HepG2 (cell line): ENCODE measurements at regions not wholly inside any gene's neighbourhood (a gene's known extent, or its start where the extent isn't known, plus 50 kb on each side); places are given as distances from the start of the nearest gene placed in this dataset.

Experiments used
- ATAC-seq: fragments of 200-7000 bp; cut with Tn5 transposase; 3 replicates; pipeline ENCODE4 v1.9.1; 2020; ENCODE audit warnings: mild to moderate bottlenecking, moderate library complexity
- BruUV-seq: library from RNA; stranded (reverse); fragments of 400-500 nt; replicated peaks from 2 replicates; lab custom pipeline; 2021; lab: Mats Ljungman, UMichigan
- CTCF ChIA-PET: fragments of 300-600 bp; formaldehyde crosslinking; extraction: SDS; loops from one replicate; lab custom pipeline; 2021; ENCODE audit warnings: low total read pairs, inconsistent platforms, low intra/inter-chr PET ratio; lab: Yijun Ruan, JAX
- POLR2A ChIA-PET: fragments of 350-600 bp; sonication (Branson Sonifier 250); formaldehyde crosslinking; loops from one replicate; lab custom pipeline; 2020; ENCODE audit warnings: antibody characterized with exemption, inconsistent platforms; lab: Yijun Ruan, JAX
- DNase-seq: peaks from one replicate; pipeline ENCODE4 v3.0.0-alpha.2; 2015; ENCODE audit warnings: low spot score
- FAIRE-seq: peaks from 3 replicates; lab custom pipeline; 2011; peaks lifted over from hg19 to GRCh38; lab: Jason Lieb, UNC
- H2AFZ ChIP-seq: one replicate; pipeline ENCODE4 v1.6.1; 2011; ENCODE audit warnings: low read length, inconsistent platforms
- H3K27ac ChIP-seq: fragments of 300-600 bp; 3 replicates; pipeline ENCODE4 v1.8.0; 2011; ENCODE audit warnings: mixed run types, mild to moderate bottlenecking, mixed read lengths, low read length, inconsistent platforms; ENCODE audit not compliant: insufficient read depth; ENCODE audit errors: extremely low read length
- H3K27me3 ChIP-seq, 2 experiments: fragments of 200-600 bp in 1 of 2; 2 replicates in 1 of 2; 3 replicates in 1 of 2; pipeline versions ENCODE4 v1.6.0 to v1.8.0; 2011; ENCODE audit warnings: low read length in 2 of 2, mild to moderate bottlenecking in 2 of 2, moderate library complexity in 2 of 2, inconsistent platforms in 1 of 2; ENCODE audit not compliant: insufficient read depth in 2 of 2, control insufficient read depth in 1 of 2
- H3K36me3 ChIP-seq, 2 experiments: fragments of 200-600 bp in 1 of 2; replicated peaks in 1 of 2; 2 replicates in 1 of 2; 3 replicates in 1 of 2; pipeline versions ENCODE4 v1.5.1 to v1.8.0; 2011; ENCODE audit warnings: low read length in 2 of 2, inconsistent platforms in 1 of 2; ENCODE audit not compliant: insufficient read depth in 2 of 2, control insufficient read depth in 1 of 2
- H3K4me1 ChIP-seq: 2 replicates; pipeline ENCODE4 v1.5.1; 2012; ENCODE audit warnings: low read length, inconsistent platforms; ENCODE audit not compliant: insufficient read depth
- H3K4me2 ChIP-seq: 2 replicates; pipeline ENCODE4 v1.6.0; 2011; ENCODE audit warnings: low read depth, low read length, inconsistent platforms
- H3K4me3 ChIP-seq, 3 experiments: fragments of 200-600 bp in 1 of 3; sonication (generic), shearing (Covaris generic) in 1 of 3; replicated peaks in 1 of 3; 2 replicates each; pipeline ENCODE4 v1.5.1; 2011 to 2016; ENCODE audit warnings: low read length in 3 of 3, inconsistent platforms in 2 of 3, low read depth in 2 of 3, mild to moderate bottlenecking in 2 of 3, control low read depth in 1 of 3, mixed read lengths in 1 of 3; ENCODE audit not compliant: insufficient read depth in 1 of 3
- H3K79me2 ChIP-seq: one replicate; pipeline ENCODE4 v1.6.1; 2011; ENCODE audit warnings: low read length, inconsistent platforms; ENCODE audit not compliant: insufficient read depth
- H3K9ac ChIP-seq: 2 replicates; pipeline ENCODE4 v1.6.0; 2011; ENCODE audit warnings: mild to moderate bottlenecking, low read depth, low read length, inconsistent platforms; ENCODE audit not compliant: insufficient read depth
- H3K9me3 ChIP-seq: 2 replicates; pipeline ENCODE4 v1.5.1; 2012; ENCODE audit warnings: mild to moderate bottlenecking, low read length
- H4K20me1 ChIP-seq: 2 replicates; pipeline ENCODE4 v1.6.0; 2011; ENCODE audit warnings: inconsistent platforms, mild to moderate bottlenecking, low read length, moderate library complexity; ENCODE audit not compliant: insufficient read depth
- GPBP1L1 ChIP-seq: sonication (generic); formaldehyde crosslinking; IDR thresholded peaks from 2 replicates; pipeline ENCODE4 v1.5.0; 2020; ENCODE audit warnings: mild to moderate bottlenecking, missing genetic modification reagents
- KMT2A ChIP-seq: sonication (generic); formaldehyde crosslinking; IDR thresholded peaks from 2 replicates; pipeline ENCODE4 v1.4.0; 2020; ENCODE audit warnings: missing genetic modification reagents
- KMT2B ChIP-seq: IDR thresholded peaks from 2 replicates; pipeline ENCODE4 v1.6.1; 2016; ENCODE audit warnings: missing genetic modification reagents, missing compliant biosample characterization
- NFIB ChIP-seq: sonication (generic); formaldehyde crosslinking; IDR thresholded peaks from 2 replicates; pipeline ENCODE4 v1.9.0; 2021; ENCODE audit warnings: missing genetic modification reagents, mild to moderate bottlenecking, borderline replicate concordance
- NR2F2 ChIP-seq: IDR thresholded peaks from 2 replicates; pipeline ENCODE4 v1.6.1; 2012; ENCODE audit warnings: low read depth, inconsistent platforms, borderline replicate concordance
- RAD51 ChIP-seq: fragments of 450-650 bp; IDR thresholded peaks from 2 replicates; pipeline ENCODE4 v1.6.1; 2016; ENCODE audit warnings: borderline replicate concordance
- RBM22 ChIP-seq: fragments of 200-400 bp; formaldehyde crosslinking; optimal IDR thresholded peaks from 2 replicates; pipeline ENCODE3; 2017; ENCODE audit warnings: mild to moderate bottlenecking, low read length, moderate library complexity
- SOX5 ChIP-seq: IDR thresholded peaks from 2 replicates; pipeline ENCODE4 v1.6.1; 2016; ENCODE audit warnings: borderline replicate concordance
- THYN1 ChIP-seq: sonication (generic); formaldehyde crosslinking; IDR thresholded peaks from 2 replicates; pipeline ENCODE4 v1.8.1; 2023; ENCODE audit warnings: low read depth, mild to moderate bottlenecking, moderate library complexity, missing genetic modification reagents, borderline replicate concordance
- ZNF335 ChIP-seq: sonication (generic); formaldehyde crosslinking; IDR thresholded peaks from 2 replicates; pipeline ENCODE4 v1.4.0; 2020; ENCODE audit warnings: missing genetic modification reagents
- ZNF564 ChIP-seq: sonication (generic); formaldehyde crosslinking; IDR thresholded peaks from 2 replicates; pipeline ENCODE4 v1.8.1; 2023; ENCODE audit warnings: mild to moderate bottlenecking, missing genetic modification reagents
- ZNF569 ChIP-seq: sonication (generic); formaldehyde crosslinking; IDR thresholded peaks from 2 replicates; pipeline ENCODE4 v1.5.0; 2020; ENCODE audit warnings: mild to moderate bottlenecking, missing genetic modification reagents, moderate library complexity, borderline replicate concordance
- ZNF580 ChIP-seq: IDR thresholded peaks from 2 replicates; pipeline ENCODE4 v1.6.1; 2016; ENCODE audit warnings: low read depth, borderline replicate concordance
- ZNF816 ChIP-seq: sonication (generic); formaldehyde crosslinking; IDR thresholded peaks from 2 replicates; pipeline ENCODE4 v1.8.0; 2022; ENCODE audit warnings: missing genetic modification reagents, mild to moderate bottlenecking, borderline replicate concordance
- ZSCAN21 ChIP-seq: sonication (generic); formaldehyde crosslinking; IDR thresholded peaks from 2 replicates; pipeline ENCODE4 v1.8.0; 2022; ENCODE audit warnings: mild to moderate bottlenecking, missing genetic modification reagents, moderate library complexity, borderline replicate concordance
- ZSCAN5A ChIP-seq: sonication (generic); formaldehyde crosslinking; IDR thresholded peaks from 2 replicates; pipeline ENCODE4 v1.8.0; 2022; ENCODE audit warnings: mild to moderate bottlenecking, missing genetic modification reagents, borderline replicate concordance
- ZSCAN9 ChIP-seq: IDR thresholded peaks from 2 replicates; pipeline ENCODE4 v1.6.1; 2016; ENCODE audit warnings: borderline replicate concordance
- WGBS: methylation state at CpG from one replicate; pipeline ENCODE4 v1.1.6; 2017; ENCODE audit warnings: low lambda C conversion rate; 5-methylcytosine and 5-hydroxymethylcytosine counted together
- in situ Hi-C: cut with HindIII; loops from 2 replicates; pipeline ENCODE4 v1.10.0; 2017; ENCODE audit warnings: low pct_unique_long_range_greater_than_20kb; ENCODE audit not compliant: extremely low pct_ligation_motif_present
- intact Hi-C: fragments of 100-400 bp; cut with micrococcal nuclease; formaldehyde crosslinking; loops from one replicate; pipeline ENCODE4 v1.10.0; 2022; ENCODE audit not compliant: unreplicated experiment

- no peaks in the 10 kb centered on the region for H4K20me1 ChIP-seq
- ATAC-seq, result no peak
- DNase-seq, result no peak
- no peaks in the 10 kb centered on the region for H3K9me3 ChIP-seq
- POLR2A ChIA-PET, result no interaction called here
- no peak overlapping the region for H3K4me3 ChIP-seq
- no peak overlapping the region for H3K9ac ChIP-seq
- H3K36me3 ChIP-seq, result no peaks in the 10 kb centered on the region
- no peak overlapping the region for H3K4me2 ChIP-seq
- H3K79me2 ChIP-seq, result no peaks in the 10 kb centered on the region
- H2AFZ ChIP-seq, result no peak overlapping the region
- TF ChIP-seq ZNF816 (CRISPR knock-in tag) (no peak), KMT2B (CRISPR knock-in tag) (no peak), ZNF569 (no peak), RBM22 (no peak), SOX5 (CRISPR knock-in tag) (no peak), ZSCAN21 (CRISPR knock-in tag) (no peak), ZNF580 (no peak), NR2F2 (no peak), THYN1 (no peak)
- TF ChIP-seq, all 625 proteins: peak for 0
- Histone ChIP-seq H3K27me3 (no peaks in the 10 kb centered on the region), H3K4me1 (no peaks in the 10 kb centered on the region), H3K27ac (no peak overlapping the region)
- CTCF ChIA-PET, result no interaction called here
- in situ Hi-C loops (no loop called here), intact Hi-C loops (no loop called here)
- no peak for FAIRE-seq
- WGBS, result 40% methylated on average over 2 of the region's 2 CpGs
- no TSS peak for BruUV-seq
These were observed 107.1 kb upstream of the MSX2 start for GRCh38 chr5:174617285-174617684.

- ChIA-PET CTCF (no interaction called here), POLR2A (no interaction called here)
- no peak for ATAC-seq
- Histone ChIP-seq H3K79me2 (no peaks in the 10 kb centered on the region), H3K36me3 (no peaks in the 10 kb centered on the region), H3K4me1 (no peaks in the 10 kb centered on the region), H4K20me1 (no peaks in the 10 kb centered on the region), H3K27ac (no peak overlapping the region), H3K27me3 (no peaks in the 10 kb centered on the region), H2AFZ (no peak overlapping the region), H3K4me2 (no peak overlapping the region), H3K4me3 (no peak overlapping the region), H3K9me3 (no peaks in the 10 kb centered on the region), H3K9ac (no peak overlapping the region)
- no peak for FAIRE-seq
- DNase-seq, result no peak
- no peak for TF ChIP-seq KMT2A (CRISPR knock-in tag)
- TF ChIP-seq NFIB (CRISPR knock-in tag), result no peak
- no peak for TF ChIP-seq GPBP1L1 (CRISPR knock-in tag)
- TF ChIP-seq ZSCAN5A, result no peak
- TF ChIP-seq ZSCAN9 (CRISPR knock-in tag), result no peak
- no peak for TF ChIP-seq ZNF564 (CRISPR knock-in tag)
- TF ChIP-seq RAD51, result no peak
- no peak for TF ChIP-seq ZNF335
- in situ Hi-C loops (no loop called here), intact Hi-C loops (no loop called here)
- 49% methylated on average over 9 of the region's 10 CpGs for WGBS
- no TSS peak for BruUV-seq
These were observed 106.5 kb upstream of the MSX2 start for GRCh38 chr5:174617910-174618309.
